ENCODE measurements at regions not wholly inside any gene's neighbourhood (a gene's known extent, or its start where the extent isn't known, plus 50 kb on each side); places are given as distances from the start of the nearest gene placed in this dataset.

DNA sequence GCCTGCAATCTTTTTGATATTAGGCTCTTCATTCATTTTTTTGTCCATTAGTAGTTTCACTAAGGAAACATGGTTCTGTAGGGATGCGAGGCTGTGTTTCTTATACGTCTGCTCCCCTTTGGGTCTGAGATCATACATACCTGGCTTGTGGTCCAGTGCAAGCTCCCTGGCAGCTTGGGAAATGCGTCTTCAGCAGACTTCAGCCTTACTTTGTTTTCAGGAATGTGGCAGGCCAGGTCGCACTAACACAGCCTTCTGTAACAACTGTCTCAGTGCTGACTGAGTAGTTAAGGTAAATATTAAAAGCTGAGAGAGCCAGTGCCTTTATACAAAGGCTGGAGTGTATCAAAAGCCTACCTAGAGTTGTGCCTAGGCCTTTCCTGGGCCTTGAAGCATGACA, 970.5 kb upstream of the EEF2KMT start:
- TF ChIP-seq, protein P1, sequence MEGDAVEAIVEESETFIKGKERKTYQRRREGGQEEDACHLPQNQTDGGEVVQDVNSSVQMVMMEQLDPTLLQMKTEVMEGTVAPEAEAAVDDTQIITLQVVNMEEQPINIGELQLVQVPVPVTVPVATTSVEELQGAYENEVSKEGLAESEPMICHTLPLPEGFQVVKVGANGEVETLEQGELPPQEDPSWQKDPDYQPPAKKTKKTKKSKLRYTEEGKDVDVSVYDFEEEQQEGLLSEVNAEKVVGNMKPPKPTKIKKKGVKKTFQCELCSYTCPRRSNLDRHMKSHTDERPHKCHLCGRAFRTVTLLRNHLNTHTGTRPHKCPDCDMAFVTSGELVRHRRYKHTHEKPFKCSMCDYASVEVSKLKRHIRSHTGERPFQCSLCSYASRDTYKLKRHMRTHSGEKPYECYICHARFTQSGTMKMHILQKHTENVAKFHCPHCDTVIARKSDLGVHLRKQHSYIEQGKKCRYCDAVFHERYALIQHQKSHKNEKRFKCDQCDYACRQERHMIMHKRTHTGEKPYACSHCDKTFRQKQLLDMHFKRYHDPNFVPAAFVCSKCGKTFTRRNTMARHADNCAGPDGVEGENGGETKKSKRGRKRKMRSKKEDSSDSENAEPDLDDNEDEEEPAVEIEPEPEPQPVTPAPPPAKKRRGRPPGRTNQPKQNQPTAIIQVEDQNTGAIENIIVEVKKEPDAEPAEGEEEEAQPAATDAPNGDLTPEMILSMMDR (IDR thresholded peaks at IDR 0.05): no peak
- TF ChIP-seq POLR2A (IDR thresholded peaks at IDR 0.05): no peak

Measured in heart left ventricle (tissue), 13 donors.